ENCODE measurements at regions not wholly inside any gene's neighbourhood (a gene's known extent, or its start where the extent isn't known, plus 50 kb on each side); places are given as distances from the start of the nearest gene placed in this dataset.
"Not testable (repeated sequence)": the region's sequence is repeated elsewhere in the genome, so short reads cannot be mapped to it uniquely, and the experiment has no call there.

DNA sequence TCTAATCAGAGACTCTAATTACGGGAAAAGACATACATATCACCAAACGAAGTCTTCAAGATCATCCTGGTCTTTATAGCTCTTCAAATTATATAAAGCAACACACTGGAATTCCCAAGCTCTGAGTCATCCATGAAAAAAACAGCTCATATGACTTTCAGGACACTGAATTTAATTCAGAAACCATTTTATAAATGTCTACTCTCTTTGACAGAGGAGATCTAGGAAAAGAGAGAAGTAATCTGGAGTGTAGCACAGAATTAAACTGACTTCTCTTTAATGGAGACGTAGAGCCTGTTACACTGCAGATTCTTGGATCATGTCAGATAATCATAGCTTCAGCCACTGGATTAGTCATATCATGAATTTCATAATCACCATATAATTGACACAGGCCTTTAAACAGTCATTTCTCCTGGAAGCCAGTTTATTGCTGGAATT lies 86.8 kb upstream of the WSB1 start:
- H3K79me2 ChIP-seq (ENCODE audit: insufficient read depth) = no peaks in the 10 kb centered on the region
- H3K27ac ChIP-seq (ENCODE audit: low read depth in 2 of 2, low read length in 1 of 2) = peak overlapping the region; percentile 59 to 61; a peak in 3 of 4 replicates
- peaks cover 11% of the 10 kb centered on the region for H3F3A ChIP-seq (replicated peaks; ENCODE audit: insufficient read depth)
- WGBS (ENCODE audit: low lambda C conversion rate) = 8% methylated on average over 3 of the region's 3 CpGs
- no peak for DNase-seq
- H3K36me3 ChIP-seq (replicated peaks in 1 of 2; ENCODE audit: control insufficient read depth in 1 of 2, insufficient read depth in 2 of 2, low read length in 1 of 2) = no peaks in the 10 kb centered on the region
- TF ChIP-seq FOSL2 (IDR thresholded peaks at IDR 0.05; ENCODE audit: borderline replicate concordance, low read depth) (peak; percentile 40; the same call in 1 of the 2 replicates), JUND (IDR thresholded peaks at IDR 0.05) (peak; percentile 58)
- TF ChIP-seq, protein P1, sequence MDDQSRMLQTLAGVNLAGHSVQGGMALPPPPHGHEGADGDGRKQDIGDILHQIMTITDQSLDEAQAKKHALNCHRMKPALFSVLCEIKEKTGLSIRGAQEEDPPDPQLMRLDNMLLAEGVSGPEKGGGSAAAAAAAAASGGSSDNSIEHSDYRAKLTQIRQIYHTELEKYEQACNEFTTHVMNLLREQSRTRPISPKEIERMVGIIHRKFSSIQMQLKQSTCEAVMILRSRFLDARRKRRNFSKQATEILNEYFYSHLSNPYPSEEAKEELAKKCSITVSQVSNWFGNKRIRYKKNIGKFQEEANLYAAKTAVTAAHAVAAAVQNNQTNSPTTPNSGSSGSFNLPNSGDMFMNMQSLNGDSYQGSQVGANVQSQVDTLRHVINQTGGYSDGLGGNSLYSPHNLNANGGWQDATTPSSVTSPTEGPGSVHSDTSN (IDR thresholded peaks at IDR 0.05) = peak; percentile 31; the same call in 1 of the 2 replicates
- TF ChIP-seq, protein P2, sequence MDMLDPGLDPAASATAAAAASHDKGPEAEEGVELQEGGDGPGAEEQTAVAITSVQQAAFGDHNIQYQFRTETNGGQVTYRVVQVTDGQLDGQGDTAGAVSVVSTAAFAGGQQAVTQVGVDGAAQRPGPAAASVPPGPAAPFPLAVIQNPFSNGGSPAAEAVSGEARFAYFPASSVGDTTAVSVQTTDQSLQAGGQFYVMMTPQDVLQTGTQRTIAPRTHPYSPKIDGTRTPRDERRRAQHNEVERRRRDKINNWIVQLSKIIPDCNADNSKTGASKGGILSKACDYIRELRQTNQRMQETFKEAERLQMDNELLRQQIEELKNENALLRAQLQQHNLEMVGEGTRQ (IDR thresholded peaks at IDR 0.05; ENCODE audit: borderline replicate concordance, low read depth, low read length) = no peak
- H3K9me2 ChIP-seq = no peaks in the 10 kb centered on the region
- peaks cover 0 to 2% of the 10 kb centered on the region in 2 experiments; a peak in 1 of 4 replicates for H3K4me1 ChIP-seq (ENCODE audit: control insufficient read depth in 1 of 2, insufficient read depth in 2 of 2, low read depth in 1 of 2, low read length in 1 of 2)
- no peaks in the 10 kb centered on the region for H3K27me3 ChIP-seq (ENCODE audit: insufficient read depth)
- H3K9ac ChIP-seq = no peak overlapping the region; the same call in 1 of the 2 replicates
- no peaks in the 10 kb centered on the region for H4K20me1 ChIP-seq (ENCODE audit: insufficient read depth)
- peak overlapping the region; percentile 17; the same call in 1 of the 2 replicates for H3K4me2 ChIP-seq
- ChIA-PET POLR2A (no interaction called here), CTCF (interaction anchor here (1.7 to 2.1 kb wide), 2 partner anchors 29 to 37 kb away, joined by 4 to 5 read pairs; no protein-coding TSS in a partner anchor)
- peak overlapping the region; percentile 78 for H2AFZ ChIP-seq (ENCODE audit: low read depth)
- no peaks in the 10 kb centered on the region for H3K9me3 ChIP-seq
- no peak overlapping the region for H3K4me3 ChIP-seq (ENCODE audit: low read depth in 2 of 2, low read length in 1 of 2)

DNA sequence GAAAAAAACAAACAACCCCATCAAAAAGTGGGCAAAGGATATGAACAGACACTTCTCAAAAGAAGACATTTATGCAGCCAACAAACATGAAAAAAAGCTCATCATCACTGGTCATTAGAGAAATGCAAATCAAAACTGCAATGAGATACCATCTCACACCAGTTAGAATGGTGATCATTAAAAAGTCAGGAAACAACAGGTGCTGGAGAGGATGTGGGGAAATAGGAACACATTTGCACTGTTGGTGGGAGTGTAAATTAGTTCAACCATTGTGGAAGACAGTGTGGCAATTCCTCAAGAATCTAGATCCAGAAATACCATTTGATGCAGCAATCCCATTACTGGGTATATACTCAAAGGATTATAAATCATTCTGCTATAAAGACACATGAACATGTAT lies 85.5 kb upstream of the WSB1 start:
- DNase-seq; H3K79me2 ChIP-seq (ENCODE audit: insufficient read depth); CTCF ChIA-PET; POLR2A ChIA-PET; H2AFZ ChIP-seq (ENCODE audit: low read depth); H3K9me3 ChIP-seq; H3K36me3 ChIP-seq (replicated peaks in 1 of 2; ENCODE audit: control insufficient read depth in 1 of 2, insufficient read depth in 2 of 2, low read length in 1 of 2); H3K4me3 ChIP-seq (ENCODE audit: low read depth in 2 of 2, low read length in 1 of 2); H3K4me2 ChIP-seq; H3K4me1 ChIP-seq (ENCODE audit: control insufficient read depth in 1 of 2, insufficient read depth in 2 of 2, low read depth in 1 of 2, low read length in 1 of 2); H3K27ac ChIP-seq (ENCODE audit: low read depth in 2 of 2, low read length in 1 of 2); H3K9ac ChIP-seq; H4K20me1 ChIP-seq (ENCODE audit: insufficient read depth); H3K9me2 ChIP-seq; H3K27me3 ChIP-seq (ENCODE audit: insufficient read depth): not testable (repeated sequence)
- H3F3A ChIP-seq (replicated peaks; ENCODE audit: insufficient read depth) = peaks cover 11% of the 10 kb centered on the region

- Histone ChIP-seq H3F3A (replicated peaks; ENCODE audit: insufficient read depth) (peaks cover 11% of the 10 kb centered on the region), H3K9ac (no peak overlapping the region), H3K27me3 (ENCODE audit: insufficient read depth) (no peaks in the 10 kb centered on the region), H3K27ac (ENCODE audit: low read depth in 2 of 2, low read length in 1 of 2) (no peak overlapping the region), H2AFZ (ENCODE audit: low read depth) (no peak overlapping the region), H3K36me3 (replicated peaks in 1 of 2; ENCODE audit: control insufficient read depth in 1 of 2, insufficient read depth in 2 of 2, low read length in 1 of 2) (no peaks in the 10 kb centered on the region), H3K4me1 (ENCODE audit: control insufficient read depth in 1 of 2, insufficient read depth in 2 of 2, low read depth in 1 of 2, low read length in 1 of 2) (peaks cover 0 to 2% of the 10 kb centered on the region in 2 experiments; a peak in 1 of 4 replicates), H3K9me2 (no peaks in the 10 kb centered on the region), H3K79me2 (ENCODE audit: insufficient read depth) (no peaks in the 10 kb centered on the region), H3K4me3 (ENCODE audit: low read depth in 2 of 2, low read length in 1 of 2) (no peak overlapping the region), H3K4me2 (no peak overlapping the region), H4K20me1 (ENCODE audit: insufficient read depth) (no peaks in the 10 kb centered on the region), H3K9me3 (no peaks in the 10 kb centered on the region)
- WGBS (ENCODE audit: low lambda C conversion rate) = 38% methylated on average over 7 of the region's 8 CpGs
- POLR2A ChIA-PET = interaction anchor here (0.6 kb wide), 1 partner anchor 120 kb away, joined by 3 read pairs; no protein-coding TSS in a partner anchor
- CTCF ChIA-PET = no interaction called here
- peak; percentile 38 for DNase-seq
- TF ChIP-seq, protein P2 (IDR thresholded peaks at IDR 0.05; ENCODE audit: borderline replicate concordance, low read depth, low read length) = no peak
- TF ChIP-seq RCOR1 (IDR thresholded peaks at IDR 0.05; ENCODE audit: low read length) (peak; percentile 86), SMC3 (IDR thresholded peaks at IDR 0.05; ENCODE audit: low read depth, low read length) (no peak), NRF1 (IDR thresholded peaks at IDR 0.05; ENCODE audit: low read depth, low read length) (no peak), TCF12 (IDR thresholded peaks at IDR 0.05) (peak; percentile 55; the same call in 1 of the 2 replicates)
These were observed 84.6 kb upstream of the WSB1 start for GRCh38 chr17:27209316-27209715.

- H4K20me1 ChIP-seq (ENCODE audit: insufficient read depth); H3K9me2 ChIP-seq; DNase-seq; H3K9ac ChIP-seq; CTCF ChIA-PET; H2AFZ ChIP-seq (ENCODE audit: low read depth); H3K36me3 ChIP-seq (replicated peaks in 1 of 2; ENCODE audit: control insufficient read depth in 1 of 2, insufficient read depth in 2 of 2, low read length in 1 of 2); H3K27ac ChIP-seq (ENCODE audit: low read depth in 2 of 2, low read length in 1 of 2); POLR2A ChIA-PET; H3K9me3 ChIP-seq; H3K4me1 ChIP-seq (ENCODE audit: control insufficient read depth in 1 of 2, insufficient read depth in 2 of 2, low read depth in 1 of 2, low read length in 1 of 2); H3K27me3 ChIP-seq (ENCODE audit: insufficient read depth); H3K4me2 ChIP-seq; H3K79me2 ChIP-seq (ENCODE audit: insufficient read depth); H3K4me3 ChIP-seq (ENCODE audit: low read depth in 2 of 2, low read length in 1 of 2): not testable (repeated sequence)
- 100% methylated on average over 3 of the region's 5 CpGs for WGBS (ENCODE audit: low lambda C conversion rate)
- peaks cover 11% of the 10 kb centered on the region for H3F3A ChIP-seq (replicated peaks; ENCODE audit: insufficient read depth)
These were observed 83.1 kb upstream of the WSB1 start for GRCh38 chr17:27210809-27211208.

Measured in SK-N-SH (cell line).